ENCODE measurements at regions not wholly inside any gene's neighbourhood (a gene's known extent, or its start where the extent isn't known, plus 50 kb on each side); places are given as distances from the start of the nearest gene placed in this dataset.

DNA sequence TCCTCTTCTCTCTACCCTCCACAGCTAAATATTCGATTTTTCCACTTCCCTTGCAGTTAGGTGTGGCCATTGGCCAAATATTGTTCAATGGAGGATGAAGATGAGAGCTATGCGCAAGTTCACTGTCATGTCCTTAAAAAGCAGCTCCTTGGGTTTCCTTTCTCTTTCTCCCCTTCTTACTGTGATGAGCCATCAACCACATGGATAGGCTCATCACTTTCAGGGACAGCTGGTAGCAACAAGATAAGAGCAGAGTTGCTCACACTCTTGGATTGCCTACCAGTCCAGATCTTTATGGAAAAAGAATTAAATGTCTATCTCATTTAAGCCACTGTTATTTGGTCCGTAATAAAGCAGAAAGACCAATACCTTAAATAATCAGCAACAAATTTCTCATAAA is 377.0 kb downstream of the DDX10 start:
- TF ChIP-seq CEBPB (IDR thresholded peaks at IDR 0.05; ENCODE audit: low read depth) (no peak), POLR2A (IDR thresholded peaks at IDR 0.05; ENCODE audit: borderline replicate concordance, extremely low read depth, insufficient read depth, insufficient read length) (no peak)
- TF ChIP-seq, protein P1, sequence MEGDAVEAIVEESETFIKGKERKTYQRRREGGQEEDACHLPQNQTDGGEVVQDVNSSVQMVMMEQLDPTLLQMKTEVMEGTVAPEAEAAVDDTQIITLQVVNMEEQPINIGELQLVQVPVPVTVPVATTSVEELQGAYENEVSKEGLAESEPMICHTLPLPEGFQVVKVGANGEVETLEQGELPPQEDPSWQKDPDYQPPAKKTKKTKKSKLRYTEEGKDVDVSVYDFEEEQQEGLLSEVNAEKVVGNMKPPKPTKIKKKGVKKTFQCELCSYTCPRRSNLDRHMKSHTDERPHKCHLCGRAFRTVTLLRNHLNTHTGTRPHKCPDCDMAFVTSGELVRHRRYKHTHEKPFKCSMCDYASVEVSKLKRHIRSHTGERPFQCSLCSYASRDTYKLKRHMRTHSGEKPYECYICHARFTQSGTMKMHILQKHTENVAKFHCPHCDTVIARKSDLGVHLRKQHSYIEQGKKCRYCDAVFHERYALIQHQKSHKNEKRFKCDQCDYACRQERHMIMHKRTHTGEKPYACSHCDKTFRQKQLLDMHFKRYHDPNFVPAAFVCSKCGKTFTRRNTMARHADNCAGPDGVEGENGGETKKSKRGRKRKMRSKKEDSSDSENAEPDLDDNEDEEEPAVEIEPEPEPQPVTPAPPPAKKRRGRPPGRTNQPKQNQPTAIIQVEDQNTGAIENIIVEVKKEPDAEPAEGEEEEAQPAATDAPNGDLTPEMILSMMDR (IDR thresholded peaks at IDR 0.05 in 2 of 3, conservative IDR thresholded peaks at IDR 0.05 in 1 of 3; ENCODE audit: borderline replicate concordance in 1 of 3, insufficient read depth in 1 of 3, low read depth in 2 of 3, low read length in 2 of 3): no peak
